ENCODE measurements at regions not wholly inside any gene's neighbourhood (a gene's known extent, or its start where the extent isn't known, plus 50 kb on each side); places are given as distances from the start of the nearest gene placed in this dataset.
"Not testable (repeated sequence)": the region's sequence is repeated elsewhere in the genome, so short reads cannot be mapped to it uniquely, and the experiment has no call there.

DNA sequence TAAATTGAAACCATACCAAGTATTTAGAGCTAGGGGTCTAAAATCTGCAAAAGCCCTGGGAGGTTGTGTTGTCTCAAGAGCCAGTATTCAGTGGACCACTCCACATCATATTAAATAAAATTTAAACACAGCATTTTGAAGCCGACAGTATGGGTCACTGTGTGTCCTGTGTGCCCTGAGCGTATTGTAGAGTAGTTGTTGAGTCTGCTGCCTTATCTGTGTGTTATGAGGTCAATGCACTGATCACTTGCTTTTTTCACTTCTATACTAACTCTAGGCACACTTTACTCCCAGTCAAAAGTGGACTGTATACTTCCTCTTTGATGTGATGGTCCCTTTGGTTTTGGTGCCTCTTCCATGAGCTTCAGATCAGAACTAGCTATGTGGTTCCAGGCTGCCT, 81.9 kb downstream of the PPIAL4C start:
- TF ChIP-seq, protein P1, sequence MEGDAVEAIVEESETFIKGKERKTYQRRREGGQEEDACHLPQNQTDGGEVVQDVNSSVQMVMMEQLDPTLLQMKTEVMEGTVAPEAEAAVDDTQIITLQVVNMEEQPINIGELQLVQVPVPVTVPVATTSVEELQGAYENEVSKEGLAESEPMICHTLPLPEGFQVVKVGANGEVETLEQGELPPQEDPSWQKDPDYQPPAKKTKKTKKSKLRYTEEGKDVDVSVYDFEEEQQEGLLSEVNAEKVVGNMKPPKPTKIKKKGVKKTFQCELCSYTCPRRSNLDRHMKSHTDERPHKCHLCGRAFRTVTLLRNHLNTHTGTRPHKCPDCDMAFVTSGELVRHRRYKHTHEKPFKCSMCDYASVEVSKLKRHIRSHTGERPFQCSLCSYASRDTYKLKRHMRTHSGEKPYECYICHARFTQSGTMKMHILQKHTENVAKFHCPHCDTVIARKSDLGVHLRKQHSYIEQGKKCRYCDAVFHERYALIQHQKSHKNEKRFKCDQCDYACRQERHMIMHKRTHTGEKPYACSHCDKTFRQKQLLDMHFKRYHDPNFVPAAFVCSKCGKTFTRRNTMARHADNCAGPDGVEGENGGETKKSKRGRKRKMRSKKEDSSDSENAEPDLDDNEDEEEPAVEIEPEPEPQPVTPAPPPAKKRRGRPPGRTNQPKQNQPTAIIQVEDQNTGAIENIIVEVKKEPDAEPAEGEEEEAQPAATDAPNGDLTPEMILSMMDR (IDR thresholded peaks at IDR 0.05) = not testable (repeated sequence)
- not testable (repeated sequence) for TF ChIP-seq POLR2A (IDR thresholded peaks at IDR 0.05)

Measured in body of pancreas (tissue), 4 donors.